ENCODE measurements at regions not wholly inside any gene's neighbourhood (a gene's known extent, or its start where the extent isn't known, plus 50 kb on each side); places are given as distances from the start of the nearest gene placed in this dataset.
A peak's percentile ranks its signal among the peaks of the same experiment; 100 is the strongest.
"Not testable (repeated sequence)": the region's sequence is repeated elsewhere in the genome, so short reads cannot be mapped to it uniquely, and the experiment has no call there.

GRCh38 chr7:155380976-155381851 is 76.7 kb upstream of the EN2 start:
- no peak overlapping the region for H3K27ac Mint-ChIP-seq (ENCODE audit: low read depth)
- no peak for DNase-seq (ENCODE audit: low spot score in 2 of 2)
- no peaks in the 10 kb centered on the region for H3K36me3 Mint-ChIP-seq (ENCODE audit: insufficient read depth)
- peaks cover 100% of the 10 kb centered on the region for H3K27me3 Mint-ChIP-seq
- ATAC-seq (replicated peaks; ENCODE audit: extremely low read depth, poor library complexity, severe bottlenecking), result no peak
- peak overlapping the region; percentile 36 for H3K4me3 Mint-ChIP-seq
- peaks cover 21% of the 10 kb centered on the region for H3K4me1 Mint-ChIP-seq
- no peaks in the 10 kb centered on the region for H3K9me3 Mint-ChIP-seq

- H3K4me3 Mint-ChIP-seq, result peak overlapping the region; percentile 36
- H3K9me3 Mint-ChIP-seq, result no peaks in the 10 kb centered on the region
- H3K4me1 Mint-ChIP-seq, result peaks cover 19% of the 10 kb centered on the region
- no peak overlapping the region for H3K27ac Mint-ChIP-seq (ENCODE audit: low read depth)
- DNase-seq (ENCODE audit: low spot score in 2 of 2) (no peak), ATAC-seq (replicated peaks; ENCODE audit: extremely low read depth, poor library complexity, severe bottlenecking) (no peak)
- no peaks in the 10 kb centered on the region for H3K36me3 Mint-ChIP-seq (ENCODE audit: insufficient read depth)
- peaks cover 100% of the 10 kb centered on the region for H3K27me3 Mint-ChIP-seq
Observed at GRCh38 chr7:155381852-155382801, 75.8 kb upstream of the EN2 start.

- Mint-ChIP-seq H3K4me3 (no peak overlapping the region), H3K27me3 (peaks cover 98% of the 10 kb centered on the region), H3K36me3 (ENCODE audit: insufficient read depth) (no peaks in the 10 kb centered on the region), H3K4me1 (peaks cover 15% of the 10 kb centered on the region), H3K9me3 (no peaks in the 10 kb centered on the region), H3K27ac (ENCODE audit: low read depth) (no peak overlapping the region)
- DNase-seq (ENCODE audit: low spot score in 2 of 2), result no peak
- no peak for ATAC-seq (replicated peaks; ENCODE audit: extremely low read depth, poor library complexity, severe bottlenecking)
Observed at GRCh38 chr7:155382802-155383171, 75.1 kb upstream of the EN2 start.

DNA sequence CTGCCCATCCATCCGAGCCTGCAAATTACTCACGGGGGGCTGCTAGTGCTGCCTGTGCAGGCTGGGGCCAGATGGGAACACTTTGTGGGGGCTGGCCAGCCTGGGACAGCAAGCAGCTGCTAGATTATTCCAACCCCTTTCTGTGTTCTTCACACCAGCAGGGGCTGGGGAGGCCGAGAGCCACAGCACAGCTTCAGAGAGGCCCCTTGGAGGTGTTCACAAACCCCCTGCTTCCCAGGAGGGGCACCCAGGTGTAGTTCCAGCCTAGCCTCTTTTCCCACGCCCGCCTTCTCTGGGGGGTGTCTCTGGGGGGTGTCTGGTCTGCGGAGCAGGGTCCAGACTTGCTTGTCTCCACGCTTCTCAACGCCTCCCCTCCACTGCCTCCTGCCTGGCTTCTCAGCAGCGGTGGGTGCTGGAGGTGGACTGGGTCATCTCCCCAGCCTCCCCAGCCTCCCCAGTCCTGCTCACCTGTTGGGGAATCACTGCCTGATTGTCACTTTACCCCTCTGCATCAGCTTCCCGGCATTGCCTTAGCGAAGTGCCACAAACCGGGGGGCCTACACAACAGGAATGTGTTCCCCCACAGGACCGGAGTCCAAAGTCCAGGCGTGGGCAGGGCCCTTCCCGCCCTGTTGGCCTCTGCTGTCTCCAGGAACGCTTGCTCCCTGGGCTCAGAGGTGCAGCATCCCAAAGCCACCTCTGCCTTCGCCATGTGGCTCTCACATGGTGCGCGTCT is 74.0 kb upstream of the EN2 start:
- Mint-ChIP-seq H3K4me1 (peaks cover 13% of the 10 kb centered on the region), H3K27me3 (peaks cover 98% of the 10 kb centered on the region), H3K9me3 (no peaks in the 10 kb centered on the region), H3K27ac (ENCODE audit: low read depth) (no peak overlapping the region), H3K36me3 (ENCODE audit: insufficient read depth) (no peaks in the 10 kb centered on the region), H3K4me3 (no peak overlapping the region)
- DNase-seq (ENCODE audit: low spot score in 2 of 2) (no peak), ATAC-seq (replicated peaks; ENCODE audit: extremely low read depth, poor library complexity, severe bottlenecking) (no peak)

DNA sequence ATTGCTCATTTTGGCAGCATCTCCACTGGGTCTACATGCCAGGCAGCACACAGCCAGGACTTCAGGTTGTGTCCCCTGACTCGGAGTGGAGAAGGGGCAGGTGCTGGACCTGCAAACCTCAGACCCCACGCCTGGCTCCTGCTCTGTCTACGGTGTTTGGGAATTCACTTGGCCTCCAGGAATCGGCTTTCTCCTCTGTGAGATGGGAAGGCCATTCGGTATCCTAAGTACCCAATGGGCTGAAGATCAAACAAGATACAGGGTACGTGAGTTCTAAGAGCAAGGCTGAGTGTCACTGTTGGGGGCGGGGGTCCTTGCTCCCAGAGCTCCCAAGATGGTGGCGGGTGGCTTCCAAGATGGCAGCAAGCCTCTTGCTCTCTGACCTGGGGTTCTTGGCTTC is 73.2 kb upstream of the EN2 start:
- Mint-ChIP-seq H3K27ac (ENCODE audit: low read depth) (no peak overlapping the region), H3K9me3 (no peaks in the 10 kb centered on the region), H3K36me3 (ENCODE audit: insufficient read depth) (no peaks in the 10 kb centered on the region), H3K27me3 (peaks cover 98% of the 10 kb centered on the region), H3K4me3 (no peak overlapping the region), H3K4me1 (peaks cover 13% of the 10 kb centered on the region)
- no peak for ATAC-seq (replicated peaks; ENCODE audit: extremely low read depth, poor library complexity, severe bottlenecking)
- no peak for DNase-seq (ENCODE audit: low spot score in 2 of 2)

DNA sequence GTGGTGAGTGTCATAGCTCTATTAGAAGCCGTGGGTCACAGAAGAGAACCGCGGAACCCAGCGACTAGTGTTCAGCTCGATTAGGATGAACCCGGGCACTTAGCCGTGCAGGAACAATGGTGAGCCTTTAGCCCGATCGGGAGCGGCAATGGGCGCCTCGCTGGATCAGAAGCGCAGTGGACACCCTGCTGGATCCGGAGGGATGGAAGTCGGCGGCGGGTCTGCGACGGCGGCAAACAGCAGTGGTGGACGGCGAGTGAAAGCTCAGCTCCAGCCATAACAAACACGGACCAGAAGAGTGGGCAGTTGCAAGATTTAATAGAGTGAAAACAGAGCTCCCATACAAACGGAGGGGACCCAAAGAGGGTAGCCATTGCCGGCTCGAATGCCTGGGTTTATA is 72.7 kb upstream of the EN2 start:
- peaks cover 11% of the 10 kb centered on the region for H3K4me1 Mint-ChIP-seq
- DNase-seq (ENCODE audit: low spot score in 2 of 2); H3K9me3 Mint-ChIP-seq; ATAC-seq (replicated peaks; ENCODE audit: extremely low read depth, poor library complexity, severe bottlenecking); H3K36me3 Mint-ChIP-seq (ENCODE audit: insufficient read depth); H3K4me3 Mint-ChIP-seq; H3K27ac Mint-ChIP-seq (ENCODE audit: low read depth): not testable (repeated sequence)
- peaks cover 98% of the 10 kb centered on the region for H3K27me3 Mint-ChIP-seq

DNA sequence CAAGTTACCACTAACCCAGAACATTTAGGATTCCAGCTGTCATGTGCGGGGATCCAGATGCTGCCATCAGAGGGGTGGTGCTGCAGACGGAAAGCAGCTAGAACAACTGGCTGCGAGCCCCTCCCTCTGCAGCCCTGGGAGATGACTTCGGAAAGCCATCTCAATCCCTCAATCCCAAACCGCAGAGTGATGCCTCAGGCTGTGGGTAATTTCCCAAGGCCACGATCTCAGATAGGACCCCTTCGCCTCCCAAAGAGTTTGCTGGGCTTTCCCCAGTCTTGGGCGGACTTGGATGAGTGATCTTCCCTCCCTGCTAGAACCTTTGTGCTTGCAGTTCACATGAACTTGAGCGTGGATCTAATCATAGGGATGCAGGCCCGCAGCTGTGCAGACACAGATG is 71.3 kb upstream of the EN2 start:
- H3K36me3 Mint-ChIP-seq (ENCODE audit: insufficient read depth), result no peaks in the 10 kb centered on the region

DNA sequence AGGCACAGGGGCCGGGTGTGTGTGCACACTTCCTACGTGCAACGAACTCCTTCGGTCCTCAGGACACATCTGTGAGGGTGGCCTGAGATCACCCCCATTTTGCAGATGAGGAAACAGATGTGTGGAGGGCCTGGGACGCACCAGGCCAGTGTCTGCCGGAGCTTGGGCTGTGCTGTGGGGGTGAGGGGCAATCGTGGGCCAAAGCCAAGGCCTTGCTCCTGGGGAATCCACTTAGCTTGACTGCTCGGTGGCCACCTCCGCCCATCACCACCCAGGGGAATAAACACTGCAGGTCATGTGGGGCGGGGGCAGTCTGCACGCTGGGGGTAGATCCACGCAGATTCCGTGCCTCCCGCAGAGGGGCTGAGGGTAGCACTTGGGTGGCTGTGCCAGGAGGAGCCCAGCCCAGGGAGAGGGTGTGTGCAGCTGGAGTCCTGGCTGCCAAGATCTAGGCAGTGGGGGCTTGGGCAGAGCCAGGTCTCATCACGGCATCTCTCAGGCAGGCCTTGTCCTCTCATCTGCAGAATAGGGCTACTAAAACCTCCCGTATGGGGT is 70.8 kb upstream of the EN2 start:
- Mint-ChIP-seq H3K36me3 (ENCODE audit: insufficient read depth) (no peaks in the 10 kb centered on the region), H3K9me3 (no peaks in the 10 kb centered on the region), H3K27me3 (peaks cover 94% of the 10 kb centered on the region), H3K27ac (ENCODE audit: low read depth) (no peak overlapping the region), H3K4me3 (no peak overlapping the region), H3K4me1 (peaks cover under 1% of the 10 kb centered on the region)
- ATAC-seq (replicated peaks; ENCODE audit: extremely low read depth, poor library complexity, severe bottlenecking) (no peak), DNase-seq (ENCODE audit: low spot score in 2 of 2) (no peak)

More for the DNA sequence above, 71.3 kb upstream of the EN2 start:
- Mint-ChIP-seq H3K4me1 (peaks cover 5% of the 10 kb centered on the region), H3K9me3 (no peaks in the 10 kb centered on the region), H3K27me3 (peaks cover 96% of the 10 kb centered on the region), H3K4me3 (no peak overlapping the region), H3K27ac (ENCODE audit: low read depth) (no peak overlapping the region)
- no peak for ATAC-seq (replicated peaks; ENCODE audit: extremely low read depth, poor library complexity, severe bottlenecking)
- DNase-seq (ENCODE audit: low spot score in 2 of 2), result no peak

DNA sequence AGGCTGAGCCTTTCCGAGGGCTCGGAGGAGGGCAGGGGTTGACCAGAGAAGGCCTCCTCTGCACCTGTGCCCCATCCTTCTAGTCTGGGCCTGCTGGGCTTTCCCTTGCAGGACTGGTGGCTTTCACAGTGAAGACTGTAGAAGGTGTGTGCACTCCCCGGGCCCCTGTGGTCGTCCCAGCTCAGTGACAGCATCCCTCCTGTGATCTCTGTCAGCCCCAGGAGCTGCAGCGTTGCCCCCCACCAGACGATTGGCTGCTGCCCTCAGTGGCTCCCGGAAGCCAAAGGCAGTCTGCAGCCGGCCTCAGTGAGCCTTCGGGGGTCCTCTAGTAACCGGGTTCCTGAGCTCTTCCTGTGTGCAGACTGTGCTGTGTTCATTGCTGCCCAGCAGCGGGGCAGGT is 69.4 kb upstream of the EN2 start:
- ATAC-seq (replicated peaks; ENCODE audit: extremely low read depth, poor library complexity, severe bottlenecking) (no peak), DNase-seq (ENCODE audit: low spot score in 2 of 2) (no peak)
- H3K4me1 Mint-ChIP-seq, result no peaks in the 10 kb centered on the region
- H3K27ac Mint-ChIP-seq (ENCODE audit: low read depth), result no peak overlapping the region
- H3K4me3 Mint-ChIP-seq, result no peak overlapping the region
- no peaks in the 10 kb centered on the region for H3K9me3 Mint-ChIP-seq
- H3K36me3 Mint-ChIP-seq (ENCODE audit: insufficient read depth), result no peaks in the 10 kb centered on the region
- peaks cover 92% of the 10 kb centered on the region for H3K27me3 Mint-ChIP-seq

DNA sequence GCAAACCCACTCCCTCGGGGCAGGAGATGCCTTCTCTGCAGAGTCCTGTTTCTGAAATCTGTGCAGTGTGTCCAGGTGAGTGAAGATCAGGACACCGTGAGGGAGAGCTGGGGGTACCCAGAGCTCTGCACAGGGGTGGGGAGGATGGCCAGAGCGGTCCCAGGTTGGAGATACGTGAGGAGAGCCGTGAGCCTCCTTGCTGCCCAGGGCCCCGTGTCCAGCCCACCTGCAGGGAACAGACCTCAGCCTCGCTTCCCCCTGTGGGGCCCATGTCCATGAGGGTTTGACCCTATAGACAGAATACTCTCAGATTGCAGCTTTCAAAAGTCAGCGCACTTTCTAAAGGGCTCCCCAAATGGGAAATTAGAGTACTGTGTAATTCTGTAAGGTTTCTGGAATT is 66.5 kb upstream of the EN2 start:
- no peaks in the 10 kb centered on the region for H3K4me1 Mint-ChIP-seq
- H3K27ac Mint-ChIP-seq (ENCODE audit: low read depth), result no peak overlapping the region
- peaks cover 85% of the 10 kb centered on the region for H3K27me3 Mint-ChIP-seq
- DNase-seq (ENCODE audit: low spot score in 2 of 2) (no peak), ATAC-seq (replicated peaks; ENCODE audit: extremely low read depth, poor library complexity, severe bottlenecking) (no peak)
- no peak overlapping the region for H3K4me3 Mint-ChIP-seq
- no peaks in the 10 kb centered on the region for H3K9me3 Mint-ChIP-seq
- H3K36me3 Mint-ChIP-seq (ENCODE audit: insufficient read depth), result no peaks in the 10 kb centered on the region

DNA sequence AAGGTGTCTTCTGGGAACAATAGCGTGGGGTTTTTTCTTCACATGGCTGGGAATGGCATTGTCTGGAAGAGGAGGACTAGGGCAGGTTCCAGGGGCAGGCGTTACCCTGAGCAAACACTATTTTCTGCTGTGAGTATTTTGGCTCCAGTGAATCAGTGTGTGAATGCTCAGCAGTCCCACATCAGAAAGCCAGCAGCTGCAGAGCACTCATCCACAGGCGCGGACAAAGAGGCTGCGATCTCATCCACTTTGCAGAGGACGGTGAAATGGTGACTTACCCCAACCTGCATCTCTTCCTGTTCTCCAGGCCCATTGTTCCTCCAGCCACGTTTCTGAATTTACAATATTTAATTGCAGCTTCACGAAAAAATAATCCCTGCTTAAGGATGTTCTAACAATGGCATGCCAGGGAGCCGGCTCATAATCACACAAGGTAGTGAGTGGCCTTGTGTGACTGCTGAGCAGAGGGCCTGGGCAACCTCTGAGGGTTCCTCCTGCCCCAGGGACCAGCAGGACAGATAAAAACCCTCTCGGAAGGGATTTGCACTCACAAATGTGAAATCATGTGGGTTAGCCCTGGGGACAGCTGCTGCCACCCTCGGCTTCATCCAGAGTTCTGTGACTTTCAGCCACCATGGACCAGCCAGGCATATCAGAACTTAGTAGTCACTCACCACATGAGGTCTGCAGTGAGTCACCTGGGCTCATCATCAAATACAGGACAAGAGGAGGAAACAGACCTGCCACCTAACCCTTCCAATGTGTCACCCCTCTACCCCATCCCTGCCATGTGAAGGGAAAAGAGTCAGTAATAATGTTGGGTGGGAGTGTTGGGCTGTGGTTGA is 65.0 kb upstream of the EN2 start:
- Mint-ChIP-seq H3K4me3 (no peak overlapping the region), H3K27me3 (peaks cover 83% of the 10 kb centered on the region), H3K27ac (ENCODE audit: low read depth) (no peak overlapping the region), H3K4me1 (no peaks in the 10 kb centered on the region), H3K36me3 (ENCODE audit: insufficient read depth) (no peaks in the 10 kb centered on the region), H3K9me3 (no peaks in the 10 kb centered on the region)
- ATAC-seq (replicated peaks; ENCODE audit: extremely low read depth, poor library complexity, severe bottlenecking), result no peak
- DNase-seq (ENCODE audit: low spot score in 2 of 2), result no peak

Data from central memory CD8-positive, alpha-beta T cell (primary cell).